ENCODE measurements at regions not wholly inside any gene's neighbourhood (a gene's known extent, or its start where the extent isn't known, plus 50 kb on each side); places are given as distances from the start of the nearest gene placed in this dataset.

DNA sequence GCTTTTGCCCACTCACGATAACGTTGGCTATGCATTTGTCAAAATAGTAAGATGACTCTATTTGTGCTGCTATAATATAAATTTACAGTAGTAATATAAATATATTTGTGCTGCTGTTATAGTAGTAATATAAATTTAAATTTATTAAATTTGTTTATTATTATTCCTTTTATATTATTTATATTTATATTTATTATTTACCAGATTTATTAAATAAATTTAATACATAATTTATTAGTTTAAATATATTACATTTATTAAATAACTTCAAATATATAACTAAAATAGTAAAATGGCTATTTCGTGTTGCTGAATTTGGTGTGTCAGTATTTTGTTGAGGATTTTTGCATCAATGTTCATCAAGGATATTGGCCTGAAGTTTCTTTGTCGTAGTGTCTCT lies 246.5 kb upstream of the FGF16 start:
- no peak overlapping the region for H3K4me3 ChIP-seq (replicated peaks; ENCODE audit: insufficient read depth, low read length)
- TF ChIP-seq SPI1 (IDR thresholded peaks at IDR 0.05; ENCODE audit: borderline replicate concordance, low read depth), result no peak
- no peak for TF ChIP-seq POLR2AphosphoS5 (IDR thresholded peaks at IDR 0.05; ENCODE audit: low read depth)
- TF ChIP-seq, protein P1, sequence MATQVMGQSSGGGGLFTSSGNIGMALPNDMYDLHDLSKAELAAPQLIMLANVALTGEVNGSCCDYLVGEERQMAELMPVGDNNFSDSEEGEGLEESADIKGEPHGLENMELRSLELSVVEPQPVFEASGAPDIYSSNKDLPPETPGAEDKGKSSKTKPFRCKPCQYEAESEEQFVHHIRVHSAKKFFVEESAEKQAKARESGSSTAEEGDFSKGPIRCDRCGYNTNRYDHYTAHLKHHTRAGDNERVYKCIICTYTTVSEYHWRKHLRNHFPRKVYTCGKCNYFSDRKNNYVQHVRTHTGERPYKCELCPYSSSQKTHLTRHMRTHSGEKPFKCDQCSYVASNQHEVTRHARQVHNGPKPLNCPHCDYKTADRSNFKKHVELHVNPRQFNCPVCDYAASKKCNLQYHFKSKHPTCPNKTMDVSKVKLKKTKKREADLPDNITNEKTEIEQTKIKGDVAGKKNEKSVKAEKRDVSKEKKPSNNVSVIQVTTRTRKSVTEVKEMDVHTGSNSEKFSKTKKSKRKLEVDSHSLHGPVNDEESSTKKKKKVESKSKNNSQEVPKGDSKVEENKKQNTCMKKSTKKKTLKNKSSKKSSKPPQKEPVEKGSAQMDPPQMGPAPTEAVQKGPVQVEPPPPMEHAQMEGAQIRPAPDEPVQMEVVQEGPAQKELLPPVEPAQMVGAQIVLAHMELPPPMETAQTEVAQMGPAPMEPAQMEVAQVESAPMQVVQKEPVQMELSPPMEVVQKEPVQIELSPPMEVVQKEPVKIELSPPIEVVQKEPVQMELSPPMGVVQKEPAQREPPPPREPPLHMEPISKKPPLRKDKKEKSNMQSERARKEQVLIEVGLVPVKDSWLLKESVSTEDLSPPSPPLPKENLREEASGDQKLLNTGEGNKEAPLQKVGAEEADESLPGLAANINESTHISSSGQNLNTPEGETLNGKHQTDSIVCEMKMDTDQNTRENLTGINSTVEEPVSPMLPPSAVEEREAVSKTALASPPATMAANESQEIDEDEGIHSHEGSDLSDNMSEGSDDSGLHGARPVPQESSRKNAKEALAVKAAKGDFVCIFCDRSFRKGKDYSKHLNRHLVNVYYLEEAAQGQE (IDR thresholded peaks at IDR 0.05; ENCODE audit: insufficient replicate concordance, low read depth), result no peak
- TF ChIP-seq, protein P2, sequence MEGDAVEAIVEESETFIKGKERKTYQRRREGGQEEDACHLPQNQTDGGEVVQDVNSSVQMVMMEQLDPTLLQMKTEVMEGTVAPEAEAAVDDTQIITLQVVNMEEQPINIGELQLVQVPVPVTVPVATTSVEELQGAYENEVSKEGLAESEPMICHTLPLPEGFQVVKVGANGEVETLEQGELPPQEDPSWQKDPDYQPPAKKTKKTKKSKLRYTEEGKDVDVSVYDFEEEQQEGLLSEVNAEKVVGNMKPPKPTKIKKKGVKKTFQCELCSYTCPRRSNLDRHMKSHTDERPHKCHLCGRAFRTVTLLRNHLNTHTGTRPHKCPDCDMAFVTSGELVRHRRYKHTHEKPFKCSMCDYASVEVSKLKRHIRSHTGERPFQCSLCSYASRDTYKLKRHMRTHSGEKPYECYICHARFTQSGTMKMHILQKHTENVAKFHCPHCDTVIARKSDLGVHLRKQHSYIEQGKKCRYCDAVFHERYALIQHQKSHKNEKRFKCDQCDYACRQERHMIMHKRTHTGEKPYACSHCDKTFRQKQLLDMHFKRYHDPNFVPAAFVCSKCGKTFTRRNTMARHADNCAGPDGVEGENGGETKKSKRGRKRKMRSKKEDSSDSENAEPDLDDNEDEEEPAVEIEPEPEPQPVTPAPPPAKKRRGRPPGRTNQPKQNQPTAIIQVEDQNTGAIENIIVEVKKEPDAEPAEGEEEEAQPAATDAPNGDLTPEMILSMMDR (IDR thresholded peaks at IDR 0.05; ENCODE audit: insufficient read depth, low read length), result no peak
- no peak for TF ChIP-seq GABPA (IDR thresholded peaks at IDR 0.05; ENCODE audit: low read depth)
- H3K27ac ChIP-seq (replicated peaks), result no peak overlapping the region
- no peaks in the 10 kb centered on the region for H3K27me3 ChIP-seq (ENCODE audit: insufficient read depth, poor library complexity, severe bottlenecking)
- no peak for DNase-seq (ENCODE audit: low read depth in 1 of 2, low spot score in 1 of 2)

DNA sequence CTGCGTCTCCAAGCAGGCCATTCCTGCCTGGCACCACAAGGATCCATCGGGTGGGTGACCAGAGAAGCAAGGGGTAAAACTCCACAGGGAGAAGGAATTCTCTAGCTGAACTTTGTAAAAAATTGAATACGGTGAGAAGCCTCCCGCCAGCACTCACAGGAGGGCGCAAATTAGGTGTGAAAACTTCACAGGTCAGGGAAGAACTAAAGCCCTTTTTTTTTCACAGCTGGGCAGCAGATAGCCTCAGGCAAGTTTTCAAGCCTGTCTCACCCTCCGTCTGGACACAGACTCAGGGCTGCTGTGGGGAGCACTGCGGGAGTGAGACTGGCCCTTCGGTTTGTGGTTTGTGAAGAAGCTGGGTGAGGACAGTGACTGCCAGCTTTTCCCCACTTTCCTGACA lies 224.1 kb upstream of the FGF16 start:
- H3K27me3 ChIP-seq (ENCODE audit: insufficient read depth, poor library complexity, severe bottlenecking), result no peaks in the 10 kb centered on the region
- TF ChIP-seq, protein P1 (IDR thresholded peaks at IDR 0.05; ENCODE audit: insufficient replicate concordance, low read depth), result no peak
- no peak for TF ChIP-seq SPI1 (IDR thresholded peaks at IDR 0.05; ENCODE audit: borderline replicate concordance, low read depth)
- DNase-seq (ENCODE audit: low read depth in 1 of 2, low spot score in 1 of 2), result no peak

DNA sequence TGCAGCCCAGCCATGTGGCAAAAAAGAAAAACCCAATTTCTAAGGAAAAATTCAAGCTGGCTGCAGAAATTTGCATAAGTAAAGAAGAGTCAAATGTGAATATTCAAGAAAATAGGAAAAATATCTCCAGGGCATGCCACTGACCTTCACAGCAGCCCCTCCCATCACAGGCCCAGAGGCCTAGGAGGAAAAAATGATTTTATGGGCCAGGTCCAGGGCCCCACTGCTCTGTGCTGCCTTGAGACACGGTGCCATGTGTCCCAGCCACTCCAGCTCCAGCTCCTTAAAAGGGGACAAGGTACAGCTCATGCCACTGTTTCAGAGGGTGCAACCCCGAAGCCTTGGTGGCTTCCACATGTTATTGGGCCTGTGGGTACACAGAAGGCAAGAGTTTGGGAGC lies 182.7 kb upstream of the FGF16 start:
- no peaks in the 10 kb centered on the region for H3K27me3 ChIP-seq (ENCODE audit: insufficient read depth, poor library complexity, severe bottlenecking)
- DNase-seq (ENCODE audit: low read depth in 1 of 2, low spot score in 1 of 2), result no peak
- TF ChIP-seq GABPA (IDR thresholded peaks at IDR 0.05; ENCODE audit: low read depth), result no peak
- TF ChIP-seq SPI1 (IDR thresholded peaks at IDR 0.05; ENCODE audit: borderline replicate concordance, low read depth), result no peak
- TF ChIP-seq POLR2AphosphoS5 (IDR thresholded peaks at IDR 0.05; ENCODE audit: low read depth), result no peak
- TF ChIP-seq, protein P2 (IDR thresholded peaks at IDR 0.05; ENCODE audit: insufficient read depth, low read length), result no peak
- TF ChIP-seq, protein P1 (IDR thresholded peaks at IDR 0.05; ENCODE audit: insufficient replicate concordance, low read depth), result no peak

More for the DNA sequence above, 224.1 kb upstream of the FGF16 start:
- no peak overlapping the region for H3K4me3 ChIP-seq (replicated peaks; ENCODE audit: insufficient read depth, low read length)
- H3K27ac ChIP-seq (replicated peaks), result no peak overlapping the region

DNA sequence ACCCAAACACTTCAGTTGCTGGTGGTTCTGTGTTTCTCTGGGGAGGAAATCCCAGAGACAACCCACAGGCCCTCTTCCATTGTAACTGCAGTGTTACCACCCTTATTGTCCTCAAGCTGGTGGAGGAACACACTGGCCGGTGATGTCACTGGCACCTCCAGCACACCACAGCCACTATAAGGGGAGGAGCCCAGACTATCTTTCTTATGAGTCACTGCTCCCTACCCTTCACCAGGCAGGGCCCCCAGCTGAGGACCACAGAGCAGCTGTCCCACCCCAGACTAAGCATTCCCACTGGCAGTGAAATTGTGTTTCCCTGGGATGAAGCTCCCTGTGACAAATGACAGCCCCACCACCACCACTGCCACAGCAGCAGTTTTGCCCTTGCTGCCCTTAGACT lies 171.8 kb upstream of the FGF16 start:
- H3K27me3 ChIP-seq (ENCODE audit: insufficient read depth, poor library complexity, severe bottlenecking), result no peaks in the 10 kb centered on the region
- TF ChIP-seq GABPA (IDR thresholded peaks at IDR 0.05; ENCODE audit: low read depth), result no peak
- no peak for TF ChIP-seq SPI1 (IDR thresholded peaks at IDR 0.05; ENCODE audit: borderline replicate concordance, low read depth)
- TF ChIP-seq POLR2AphosphoS5 (IDR thresholded peaks at IDR 0.05; ENCODE audit: low read depth), result no peak
- TF ChIP-seq, protein P1 (IDR thresholded peaks at IDR 0.05; ENCODE audit: insufficient replicate concordance, low read depth), result no peak
- TF ChIP-seq, protein P2 (IDR thresholded peaks at IDR 0.05; ENCODE audit: insufficient read depth, low read length), result no peak
- no peak overlapping the region for H3K27ac ChIP-seq (replicated peaks)
- no peak overlapping the region for H3K4me3 ChIP-seq (replicated peaks; ENCODE audit: insufficient read depth, low read length)
- no peak for DNase-seq (ENCODE audit: low read depth in 1 of 2, low spot score in 1 of 2)

More for the DNA sequence above, 182.7 kb upstream of the FGF16 start:
- no peak overlapping the region for H3K27ac ChIP-seq (replicated peaks)
- no peak overlapping the region for H3K4me3 ChIP-seq (replicated peaks; ENCODE audit: insufficient read depth, low read length)
